ENCODE measurements at regions not wholly inside any gene's neighbourhood (a gene's known extent, or its start where the extent isn't known, plus 50 kb on each side); places are given as distances from the start of the nearest gene placed in this dataset.

GRCh38 chr15:85297537-85297936 lies 82.9 kb upstream of the AKAP13 start:
- no peak for TF ChIP-seq CTCF (IDR thresholded peaks at IDR 0.05)
- TF ChIP-seq POLR2AphosphoS5 (IDR thresholded peaks at IDR 0.05): no peak
